HepG2 (cell line): ENCODE measurements at regions not wholly inside any gene's neighbourhood (a gene's known extent, or its start where the extent isn't known, plus 50 kb on each side); places are given as distances from the start of the nearest gene placed in this dataset.

Experiments used
- ARID5B ChIP-seq: IDR thresholded peaks from 2 replicates; pipeline ENCODE4 v1.4.0; 2020; ENCODE audit warnings: mild to moderate bottlenecking, missing genetic modification reagents
- ATF1 ChIP-seq: IDR thresholded peaks from 2 replicates; pipeline ENCODE4 v1.6.1; 2016; ENCODE audit warnings: mild to moderate bottlenecking, control low read depth
- CCAR2 ChIP-seq: fragments of 200-400 bp; formaldehyde crosslinking; optimal IDR thresholded peaks from 2 replicates; pipeline ENCODE3; 2018; ENCODE audit warnings: low read depth, mild to moderate bottlenecking, low read length, moderate library complexity
- ETV5 ChIP-seq: IDR thresholded peaks from 2 replicates; pipeline ENCODE4 v1.6.1; 2018; ENCODE audit warnings: missing biosample characterization, missing genetic modification reagents, inconsistent platforms, borderline replicate concordance
- HOXD1 ChIP-seq: sonication (generic); formaldehyde crosslinking; IDR thresholded peaks from 2 replicates; pipeline ENCODE4 v1.5.0; 2020; ENCODE audit warnings: missing genetic modification reagents
- LRRFIP1 ChIP-seq: sonication (generic); formaldehyde crosslinking; conservative IDR thresholded peaks from 2 replicates; pipeline ENCODE4 v1.4.0; 2020; ENCODE audit warnings: missing genetic modification reagents
- NFKB2 ChIP-seq: sonication (generic); formaldehyde crosslinking; IDR thresholded peaks from 2 replicates; pipeline ENCODE4 v1.4.0; 2020; ENCODE audit warnings: missing genetic modification reagents, borderline replicate concordance
- PBX2 ChIP-seq: IDR thresholded peaks from 2 replicates; pipeline ENCODE4 v1.6.1; 2016; ENCODE audit warnings: control low read depth
- RCOR2 ChIP-seq: IDR thresholded peaks from 2 replicates; pipeline ENCODE4 v1.6.1; 2016; ENCODE audit warnings: missing biosample characterization, missing genetic modification reagents
- TFE3 ChIP-seq: IDR thresholded peaks from 2 replicates; pipeline ENCODE4 v1.6.1; 2016
- ZBED4 ChIP-seq: sonication (generic); formaldehyde crosslinking; IDR thresholded peaks from 2 replicates; pipeline ENCODE4 v1.4.0; 2020; ENCODE audit warnings: missing genetic modification reagents, borderline replicate concordance
- ZNF282 ChIP-seq: fragments of 450-650 bp; IDR thresholded peaks from 2 replicates; pipeline ENCODE4 v1.6.1; 2018; ENCODE audit not compliant: partially characterized antibody
- ZNF414 ChIP-seq: sonication (generic); formaldehyde crosslinking; IDR thresholded peaks from 2 replicates; pipeline ENCODE4 v1.5.0; 2020; ENCODE audit warnings: missing genetic modification reagents
- ZNF446 ChIP-seq: sonication (generic); formaldehyde crosslinking; IDR thresholded peaks from 2 replicates; pipeline ENCODE4 v1.5.0; 2020; ENCODE audit warnings: mild to moderate bottlenecking, missing genetic modification reagents
- ZSCAN12 ChIP-seq: sonication (generic); formaldehyde crosslinking; IDR thresholded peaks from 2 replicates; pipeline ENCODE4 v1.9.0; 2021; ENCODE audit warnings: mild to moderate bottlenecking, missing genetic modification reagents

GRCh38 chr9:113652355-113653152 is 189.0 kb downstream of the RGS3 start (continued):
- peak; percentile 64; the same call in 1 of the 2 replicates for TF ChIP-seq ZNF446
- peak; percentile 49; the same call in 1 of the 2 replicates for TF ChIP-seq ATF1 (CRISPR knock-in tag)
- no peak for TF ChIP-seq CCAR2
- TF ChIP-seq RCOR2 (CRISPR knock-in tag), result peak; percentile 96
- peak; percentile 87 for TF ChIP-seq HOXD1 (CRISPR knock-in tag)
- peak; percentile 60 for TF ChIP-seq PBX2 (CRISPR knock-in tag)
- no peak for TF ChIP-seq LRRFIP1 (CRISPR knock-in tag)
- TF ChIP-seq ETV5, result peak; percentile 71; the same call in 1 of the 2 replicates
- TF ChIP-seq TFE3, result peak; percentile 93
- TF ChIP-seq ZSCAN12 (CRISPR knock-in tag), result no peak
- TF ChIP-seq NFKB2, result peak; percentile 68; the same call in 1 of the 2 replicates
- TF ChIP-seq ARID5B (CRISPR knock-in tag), result peak; percentile 99
- no peak for TF ChIP-seq ZNF282
- TF ChIP-seq ZBED4 (CRISPR knock-in tag), result peak; percentile 61; the same call in 1 of the 2 replicates
- peak; percentile 86 for TF ChIP-seq ZNF414 (CRISPR knock-in tag)
